T-helper 1 cell (primary cell): ENCODE measurements at regions not wholly inside any gene's neighbourhood (a gene's known extent, or its start where the extent isn't known, plus 50 kb on each side); places are given as distances from the start of the nearest gene placed in this dataset.
"Not testable (repeated sequence)": the region's sequence is repeated elsewhere in the genome, so short reads cannot be mapped to it uniquely, and the experiment has no call there.

Source experiments
- DNase-seq, 5 donors: peaks; one replicate each; pipeline ENCODE4 v3.0.0-alpha.2; 2012 to 2020

GRCh38 chr14:28294834-28295440 is 471.6 kb upstream of the FOXG1 start:
- no peak for DNase-seq

GRCh38 chr14:28297559-28297958 is 469.0 kb upstream of the FOXG1 start:
- DNase-seq = no peak

GRCh38 chr14:28298156-28298555 is 468.4 kb upstream of the FOXG1 start:
- DNase-seq = no peak

GRCh38 chr14:28299227-28299626 is 467.4 kb upstream of the FOXG1 start:
- DNase-seq = no peak

GRCh38 chr14:28300356-28300755 is 466.2 kb upstream of the FOXG1 start:
- DNase-seq = no peak

GRCh38 chr14:28301179-28301578 is 465.4 kb upstream of the FOXG1 start:
- no peak for DNase-seq

GRCh38 chr14:28303248-28303647 is 463.3 kb upstream of the FOXG1 start:
- no peak for DNase-seq

GRCh38 chr14:28305938-28306337 is 460.6 kb upstream of the FOXG1 start:
- no peak for DNase-seq

GRCh38 chr14:28307506-28307905 is 459.1 kb upstream of the FOXG1 start:
- DNase-seq = no peak

- DNase-seq = no peak
These were observed 457.9 kb upstream of the FOXG1 start for GRCh38 chr14:28308734-28309133.

GRCh38 chr14:28317890-28318675 is 448.5 kb upstream of the FOXG1 start:
- not testable (repeated sequence) for DNase-seq

- DNase-seq = no peak
These were observed 444.9 kb upstream of the FOXG1 start for GRCh38 chr14:28321475-28322244.

GRCh38 chr14:28323366-28323765 is 443.2 kb upstream of the FOXG1 start:
- DNase-seq = no peak

GRCh38 chr14:28323951-28324741 is 442.4 kb upstream of the FOXG1 start:
- DNase-seq = no peak

GRCh38 chr14:28340816-28341215 is 425.8 kb upstream of the FOXG1 start:
- no peak for DNase-seq

- DNase-seq = no peak
These were observed 422.2 kb upstream of the FOXG1 start for GRCh38 chr14:28344381-28344780.

- no peak for DNase-seq
These were observed 417.8 kb upstream of the FOXG1 start for GRCh38 chr14:28348797-28349196.

- no peak for DNase-seq
These were observed 409.8 kb upstream of the FOXG1 start for GRCh38 chr14:28356819-28357218.

- no peak for DNase-seq
These were observed 405.1 kb upstream of the FOXG1 start for GRCh38 chr14:28361486-28361885.

- no peak for DNase-seq
These were observed 401.1 kb upstream of the FOXG1 start for GRCh38 chr14:28365510-28365909.

GRCh38 chr14:28373721-28374120 is 392.9 kb upstream of the FOXG1 start:
- no peak for DNase-seq

GRCh38 chr14:28375295-28375694 is 391.3 kb upstream of the FOXG1 start:
- no peak for DNase-seq

GRCh38 chr14:28381656-28382055 is 384.9 kb upstream of the FOXG1 start:
- no peak for DNase-seq
